ENCODE measurements at regions not wholly inside any gene's neighbourhood (a gene's known extent, or its start where the extent isn't known, plus 50 kb on each side); places are given as distances from the start of the nearest gene placed in this dataset.

DNA sequence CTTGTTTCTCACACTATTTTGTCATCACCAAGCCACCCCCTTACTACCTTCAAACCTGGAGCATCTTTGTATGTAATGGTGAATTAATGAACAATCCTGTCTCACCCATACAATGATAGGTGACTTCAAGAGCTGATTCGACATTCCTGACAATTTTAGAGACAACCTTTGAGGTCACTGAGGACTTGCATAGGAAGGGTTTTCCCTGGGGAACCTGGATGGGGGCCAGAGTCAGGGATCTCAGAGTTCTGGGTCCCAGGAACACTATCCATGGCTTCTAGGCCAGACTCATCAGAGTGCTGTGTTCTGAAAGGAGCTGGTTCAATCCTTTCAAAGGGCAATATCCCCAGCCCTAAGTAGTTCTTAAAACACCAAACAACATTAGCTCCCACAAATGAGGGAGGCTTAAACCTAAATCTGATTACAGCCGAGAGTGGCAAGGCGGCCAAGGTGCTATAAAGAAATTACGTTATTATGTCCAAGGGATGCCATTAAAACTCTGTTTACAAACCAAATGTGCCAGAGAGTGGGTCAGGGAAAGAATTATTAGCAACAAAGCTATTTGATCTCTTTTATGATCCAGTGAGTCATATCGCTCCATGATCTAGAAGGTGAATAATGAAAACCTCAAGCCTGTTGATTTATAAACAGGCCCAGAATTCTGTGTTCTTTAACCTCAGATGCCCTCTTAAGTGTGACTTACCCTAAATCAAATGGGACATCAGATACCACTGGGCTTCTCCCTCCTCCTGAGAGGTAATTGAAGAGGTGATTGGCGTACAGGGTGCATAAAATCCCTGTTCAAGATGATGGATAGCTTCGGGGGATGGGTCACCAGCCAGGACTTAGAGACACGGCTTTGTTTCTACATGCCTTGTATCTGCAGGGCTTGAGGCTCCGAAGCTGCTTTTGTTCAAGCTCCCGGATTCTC, 230.2 kb upstream of the TBX3 start:
- no peak for DNase-seq

DNA sequence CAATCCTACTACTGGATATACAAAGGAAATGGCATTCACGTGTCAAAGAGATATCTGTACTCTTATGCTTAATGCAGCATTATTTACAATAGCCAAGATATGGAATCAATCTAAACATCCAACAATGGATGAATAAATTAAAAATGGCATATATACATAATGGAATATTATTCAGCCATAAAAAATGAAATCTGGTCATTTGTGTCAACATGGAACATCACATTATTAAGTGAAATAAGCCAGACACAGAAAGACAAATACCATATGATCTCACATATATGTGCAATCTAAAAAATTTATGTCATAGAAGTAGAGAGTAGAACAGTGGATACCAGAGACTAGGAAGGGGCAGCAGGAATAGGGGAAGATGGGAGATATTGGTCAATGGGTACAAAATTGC, 228.8 kb upstream of the TBX3 start:
- DNase-seq: no peak

DNA sequence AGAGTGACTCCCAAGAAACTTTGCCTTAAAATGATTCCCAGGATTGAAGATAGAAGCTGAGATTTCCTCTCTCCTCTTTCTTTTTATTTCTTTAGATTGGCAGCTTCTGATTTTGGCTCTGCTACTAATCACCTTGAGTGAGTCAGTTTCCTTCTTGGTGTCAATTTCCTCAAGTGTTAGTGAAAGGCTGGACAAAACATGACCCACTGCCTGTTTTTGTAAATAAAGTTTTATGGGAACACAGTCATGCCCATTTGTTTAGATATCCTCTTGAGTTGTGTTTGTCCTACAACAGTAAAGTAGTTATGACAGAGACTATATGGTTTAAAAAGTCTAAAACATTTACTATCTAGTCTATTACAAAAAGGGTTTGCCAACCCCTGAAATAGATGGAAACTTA, 227.2 kb upstream of the TBX3 start:
- DNase-seq: no peak

DNA sequence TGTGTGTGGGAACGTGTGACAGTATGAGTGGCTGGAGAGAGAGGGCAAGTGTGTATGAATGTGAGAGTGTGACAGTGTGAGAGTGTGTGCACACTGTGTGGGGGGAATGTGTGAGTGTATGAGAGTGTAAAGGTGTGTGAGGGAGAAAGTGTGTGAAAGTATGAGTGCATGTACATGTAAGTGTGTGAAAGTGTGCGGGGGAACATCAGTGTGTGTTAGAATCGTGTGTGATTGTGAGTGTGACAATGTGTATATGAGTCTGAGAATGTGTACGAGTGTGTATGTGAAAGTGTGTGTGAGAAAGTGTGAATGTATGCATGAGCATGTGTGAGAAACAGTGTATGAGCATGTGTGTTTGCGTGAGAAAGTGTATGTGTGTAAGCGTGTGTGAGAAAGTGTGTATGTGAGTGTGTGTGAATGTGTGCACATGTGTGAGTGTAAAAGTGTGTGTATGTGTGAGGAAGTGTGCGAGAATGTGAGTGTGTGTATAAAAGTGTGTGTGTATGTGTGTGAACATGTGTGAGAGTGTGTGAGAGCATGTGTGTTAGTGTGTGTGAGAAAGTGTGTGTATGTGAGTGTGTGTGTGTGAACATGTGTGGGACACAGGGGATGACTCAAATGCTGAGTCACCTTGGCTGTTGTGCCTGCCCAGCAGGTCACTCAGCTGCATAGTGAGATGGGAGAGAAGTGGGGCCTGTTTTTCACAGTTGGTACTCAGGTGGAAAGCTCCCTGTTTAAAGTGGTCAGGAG, 220.5 kb upstream of the TBX3 start:
- DNase-seq: no peak

DNA sequence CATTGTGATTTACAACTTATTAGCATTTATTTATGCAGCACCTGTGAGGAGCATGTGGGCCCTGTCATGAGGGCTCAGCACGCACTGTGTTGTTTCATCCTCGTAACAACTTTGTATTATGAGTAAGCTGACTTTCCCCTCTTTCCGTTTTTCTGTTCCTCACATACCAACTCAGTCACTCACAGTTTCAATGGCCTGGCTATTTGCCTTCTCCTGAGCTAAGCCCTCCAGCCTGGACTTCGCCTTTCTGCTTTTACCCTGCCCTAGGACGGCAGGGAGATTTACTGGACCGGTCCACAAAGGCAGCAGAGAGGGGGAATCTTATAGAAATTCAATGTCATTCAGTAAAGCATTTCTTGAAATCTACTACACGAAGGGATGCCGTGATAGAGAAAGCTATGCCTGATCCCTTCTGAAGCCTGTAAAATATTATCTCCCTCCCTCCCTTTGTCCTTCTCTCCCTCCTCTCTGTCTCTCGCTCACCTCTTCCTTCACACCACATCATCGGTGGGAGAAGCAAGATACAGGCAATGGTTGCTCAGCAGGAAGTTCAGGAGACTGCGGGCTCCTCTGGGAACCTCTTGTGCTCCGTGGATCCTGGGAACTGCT, 219.2 kb upstream of the TBX3 start:
- no peak for DNase-seq

DNA sequence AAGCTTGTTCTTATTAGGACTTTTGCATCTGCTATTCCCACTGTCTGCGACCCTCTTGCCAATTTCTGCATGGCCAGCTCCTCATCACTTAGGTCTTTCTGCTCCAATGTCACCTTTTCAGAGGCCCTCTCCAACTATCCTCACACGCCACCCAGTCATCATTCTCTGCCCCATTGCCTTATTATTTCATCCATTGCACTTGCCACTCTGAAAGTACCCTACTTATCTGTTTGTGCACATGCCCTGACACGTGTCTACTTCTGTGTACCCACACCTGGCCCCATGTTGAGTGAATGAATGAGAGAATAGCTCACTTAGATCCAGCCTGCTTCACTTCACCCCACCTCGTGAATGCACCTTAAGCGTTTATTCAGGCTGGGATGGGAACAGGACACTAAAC, 218.7 kb upstream of the TBX3 start:
- no peak for DNase-seq

DNA sequence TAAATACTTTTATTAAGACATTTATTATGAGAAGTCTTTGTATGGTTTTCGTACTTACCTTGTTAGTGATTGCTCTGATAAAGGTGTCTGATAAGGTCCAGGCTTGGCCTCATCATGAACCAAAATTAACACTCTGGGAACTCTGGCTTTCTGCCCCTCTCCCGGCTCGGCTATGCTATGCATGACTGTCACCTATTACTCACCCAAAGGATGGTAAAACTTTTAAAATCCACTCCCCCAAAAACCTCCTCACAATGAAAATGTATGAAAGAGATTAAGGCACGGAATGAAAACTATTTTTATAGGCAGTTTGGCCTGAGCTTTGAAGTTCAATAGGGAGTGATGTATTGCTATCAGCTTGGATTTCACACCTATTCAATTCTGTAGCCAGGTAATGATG, 217.3 kb upstream of the TBX3 start:
- no peak for DNase-seq

DNA sequence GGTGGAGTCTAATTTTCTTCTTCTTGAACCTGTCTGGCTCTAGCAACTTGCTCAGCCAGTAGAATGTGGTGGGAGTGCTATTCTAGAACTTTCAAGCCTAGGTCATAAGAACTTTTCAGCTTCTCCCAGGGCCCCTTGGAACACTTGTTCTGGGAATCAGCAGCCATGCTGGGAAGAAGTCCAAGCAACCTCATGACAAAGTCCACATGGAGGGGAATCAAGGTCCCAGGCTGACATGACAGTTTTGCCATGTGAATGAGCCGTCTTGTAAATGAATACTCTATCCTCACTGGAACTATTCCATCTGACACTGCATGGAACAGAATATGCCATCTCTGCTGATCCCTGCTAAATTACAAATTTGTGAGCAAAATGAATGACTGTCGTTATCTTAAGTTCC, 214.2 kb upstream of the TBX3 start:
- no peak for DNase-seq

DNA sequence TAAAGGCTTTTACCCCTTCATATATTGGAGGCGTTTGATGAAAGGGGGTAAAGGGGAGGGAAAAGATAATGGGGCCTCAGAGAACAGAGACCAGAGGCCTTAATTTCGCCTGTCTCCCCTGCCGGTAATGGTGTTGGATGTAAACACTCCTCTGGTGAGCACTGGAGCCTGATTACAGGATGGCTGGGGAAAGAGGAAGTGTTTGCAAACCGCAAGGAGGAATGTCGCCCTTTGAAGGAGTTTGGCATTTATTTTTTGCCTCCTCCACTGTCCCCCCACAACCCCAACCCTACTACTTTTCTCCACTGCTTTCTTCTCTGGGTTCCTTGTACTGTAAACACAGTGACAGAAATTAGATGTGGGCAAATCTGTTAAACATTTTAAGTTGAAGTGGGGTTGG, 211.9 kb upstream of the TBX3 start:
- DNase-seq: no peak

DNA sequence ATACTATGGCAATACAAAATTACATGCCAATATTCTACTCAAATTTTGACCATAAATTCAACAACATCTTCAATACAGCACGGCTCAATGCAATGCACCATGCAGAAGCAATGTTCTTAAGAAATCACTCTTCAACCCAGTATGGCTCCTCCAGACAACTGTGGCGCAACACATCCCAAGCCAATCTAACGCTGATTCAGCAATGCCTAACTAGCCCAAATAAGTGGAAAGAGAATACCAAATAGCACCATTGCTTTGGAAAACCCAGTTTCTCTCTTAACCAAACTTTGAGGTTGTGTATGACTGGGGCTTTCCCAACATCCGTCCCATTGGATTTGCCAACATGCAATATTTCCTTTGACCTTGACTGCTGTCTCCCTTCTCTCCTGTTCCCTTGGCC, 211.1 kb upstream of the TBX3 start:
- no peak for DNase-seq

DNA sequence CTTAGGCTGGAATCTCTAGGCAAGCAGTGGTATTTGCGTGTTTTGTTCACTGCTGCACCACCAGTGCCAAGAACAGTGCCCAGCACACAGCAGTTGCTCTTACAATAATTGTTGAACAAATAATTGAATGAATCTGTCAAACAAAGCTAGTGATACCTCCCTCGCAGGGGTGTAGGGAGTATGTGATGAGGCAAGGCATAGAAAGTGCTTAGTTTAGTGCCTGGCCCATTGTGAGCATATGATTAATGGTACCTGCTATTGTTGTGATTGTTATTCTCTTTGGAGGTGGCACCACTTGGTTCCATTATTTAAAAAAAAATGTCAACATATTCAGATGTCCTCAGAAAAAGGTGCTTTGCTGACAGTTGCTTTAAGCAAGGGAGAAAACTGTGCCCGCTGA, 210.1 kb upstream of the TBX3 start:
- DNase-seq: no peak

DNA sequence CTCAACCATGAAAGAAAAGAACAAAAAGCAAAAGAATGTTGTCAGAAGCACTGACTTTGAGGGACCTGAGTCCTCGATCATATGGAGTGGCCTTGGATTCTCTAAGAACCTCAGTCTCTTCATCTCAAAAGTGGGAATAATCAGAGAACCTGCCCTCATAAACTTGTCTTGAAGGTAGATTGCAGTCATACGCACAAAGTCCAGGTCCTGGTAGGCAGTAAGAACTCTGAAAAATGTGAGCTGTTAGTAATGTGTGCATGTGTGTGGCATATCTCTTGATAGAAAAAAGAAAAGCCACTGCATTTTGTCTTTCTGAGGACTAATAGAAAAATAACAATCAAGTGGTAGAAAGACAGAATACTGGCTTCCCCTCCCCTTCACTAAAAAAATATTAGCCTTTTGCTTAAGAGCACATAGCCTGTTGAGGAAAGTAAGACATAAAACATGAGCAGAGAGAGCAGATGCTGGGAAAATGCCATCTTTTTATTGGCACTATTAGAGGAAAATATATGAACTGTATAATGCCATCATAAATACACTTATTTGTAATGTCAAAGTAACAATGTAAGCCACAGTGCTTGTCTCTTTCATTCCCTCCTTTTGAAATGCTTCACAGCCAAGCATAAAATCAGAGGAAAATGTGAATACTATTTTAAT, 205.1 kb upstream of the TBX3 start:
- no peak for DNase-seq

DNA sequence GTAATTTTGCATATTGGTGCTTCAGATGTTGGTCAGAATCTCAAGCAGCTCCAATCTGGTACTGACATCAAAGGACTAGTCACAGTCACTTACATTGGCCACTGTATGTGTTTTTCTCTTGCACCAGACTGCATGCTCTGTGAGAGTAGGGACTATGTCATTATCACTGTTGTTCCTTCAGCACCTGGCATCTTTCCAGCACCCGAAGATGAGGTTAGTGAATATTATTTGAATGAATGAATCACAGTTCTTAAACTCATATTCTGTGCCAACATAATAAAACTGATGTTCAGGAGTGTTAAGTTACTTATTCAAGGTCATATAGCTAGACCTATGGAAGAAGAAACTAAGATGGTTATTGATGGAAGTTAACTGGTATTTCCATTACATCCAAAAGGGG, 204.5 kb upstream of the TBX3 start:
- no peak for DNase-seq

DNA sequence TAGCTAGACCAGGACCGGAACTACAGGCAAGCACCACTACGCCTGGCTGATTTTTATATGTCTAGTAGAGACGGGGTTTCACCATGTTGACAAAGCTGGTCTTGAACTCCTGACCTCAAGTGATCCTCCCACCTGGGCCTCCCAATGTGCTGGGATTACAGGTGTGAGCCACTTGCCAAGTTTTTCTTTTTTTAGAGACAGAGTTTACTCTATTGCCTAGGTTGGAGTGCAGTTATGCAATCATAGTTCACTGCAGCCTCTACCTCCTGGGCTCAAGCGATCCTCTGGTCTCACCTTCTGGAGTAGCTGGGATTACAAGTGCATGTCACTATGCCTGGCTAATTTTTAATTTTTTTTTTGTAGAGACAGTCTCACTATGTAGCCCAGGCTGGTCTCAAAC, 201.5 kb upstream of the TBX3 start:
- no peak for DNase-seq

DNA sequence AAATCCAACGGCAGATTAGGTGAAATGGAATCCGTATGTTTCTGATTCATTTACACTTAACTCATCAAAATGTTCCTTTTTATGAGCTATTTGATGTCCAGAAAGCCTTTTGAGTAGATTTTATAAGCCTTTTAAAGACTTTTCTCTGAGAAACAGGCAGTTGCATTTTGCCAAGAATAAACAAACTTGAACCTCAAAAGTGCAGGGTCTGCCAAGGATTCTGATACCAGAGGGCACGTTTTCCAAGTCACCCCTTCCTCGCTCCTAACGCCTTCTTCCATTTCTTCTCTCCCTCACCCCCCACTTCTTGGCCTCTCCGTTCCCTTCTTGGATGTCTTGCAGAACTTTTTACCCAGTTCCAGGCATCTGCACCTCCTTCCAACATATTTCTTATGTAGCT, 200.6 kb upstream of the TBX3 start:
- DNase-seq: no peak

DNA sequence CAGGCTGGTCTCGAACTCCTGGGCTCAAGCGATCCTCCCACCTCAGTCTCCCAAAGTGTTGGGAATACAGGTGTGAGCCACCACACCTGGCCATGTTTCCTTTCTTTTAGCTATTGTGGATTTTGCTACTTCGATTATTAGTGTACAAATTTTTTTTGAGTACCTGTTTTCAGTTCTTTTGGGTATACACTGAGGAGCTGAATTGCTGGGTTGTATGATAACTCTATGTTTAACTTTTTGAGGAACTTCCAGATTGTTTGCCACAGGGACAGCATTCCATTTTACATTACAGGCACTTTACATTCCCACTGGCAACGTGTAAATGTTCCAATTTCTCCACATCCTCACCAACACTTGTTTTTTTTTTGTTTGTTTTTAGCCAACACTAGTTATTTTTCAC, 198.1 kb upstream of the TBX3 start:
- no peak for DNase-seq

DNA sequence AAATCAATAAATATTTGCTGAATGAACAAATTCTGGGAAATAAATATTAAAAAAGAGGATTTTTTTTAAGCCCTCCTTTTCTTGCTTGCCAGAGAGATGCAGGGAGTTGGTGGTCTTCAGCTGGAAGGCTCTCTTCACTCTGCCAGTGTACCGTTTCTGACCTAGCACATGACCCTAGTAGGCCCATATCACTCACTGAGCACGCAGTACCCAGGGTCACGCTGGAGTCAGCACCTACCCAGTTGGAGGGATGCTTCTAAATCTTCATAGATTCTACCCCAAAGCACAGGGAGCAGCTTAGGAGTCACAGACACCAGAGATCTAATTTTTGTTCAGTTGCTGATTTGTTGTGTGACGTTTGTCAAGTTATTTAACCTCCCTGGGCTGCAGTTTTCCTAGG, 195.4 kb upstream of the TBX3 start:
- DNase-seq: no peak

DNA sequence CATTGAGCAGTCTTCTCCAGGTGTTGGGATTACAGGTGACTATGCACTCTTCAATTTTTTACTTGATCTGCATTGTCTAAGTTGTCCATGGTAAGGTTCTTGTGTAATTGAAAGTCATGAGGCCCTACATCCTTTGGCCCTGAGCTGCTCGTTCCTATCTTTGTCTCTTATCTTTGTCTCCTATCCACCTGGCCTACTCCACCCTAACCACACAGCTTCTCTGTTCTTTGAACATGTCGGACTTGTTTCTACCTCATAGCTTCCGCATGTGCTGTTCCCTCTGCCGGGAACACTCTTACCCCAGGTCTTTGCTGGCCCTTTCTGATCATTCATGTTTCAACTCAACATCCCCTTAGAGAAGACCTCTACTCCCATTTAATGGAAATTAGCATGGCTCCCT, 194.8 kb upstream of the TBX3 start:
- no peak for DNase-seq

DNA sequence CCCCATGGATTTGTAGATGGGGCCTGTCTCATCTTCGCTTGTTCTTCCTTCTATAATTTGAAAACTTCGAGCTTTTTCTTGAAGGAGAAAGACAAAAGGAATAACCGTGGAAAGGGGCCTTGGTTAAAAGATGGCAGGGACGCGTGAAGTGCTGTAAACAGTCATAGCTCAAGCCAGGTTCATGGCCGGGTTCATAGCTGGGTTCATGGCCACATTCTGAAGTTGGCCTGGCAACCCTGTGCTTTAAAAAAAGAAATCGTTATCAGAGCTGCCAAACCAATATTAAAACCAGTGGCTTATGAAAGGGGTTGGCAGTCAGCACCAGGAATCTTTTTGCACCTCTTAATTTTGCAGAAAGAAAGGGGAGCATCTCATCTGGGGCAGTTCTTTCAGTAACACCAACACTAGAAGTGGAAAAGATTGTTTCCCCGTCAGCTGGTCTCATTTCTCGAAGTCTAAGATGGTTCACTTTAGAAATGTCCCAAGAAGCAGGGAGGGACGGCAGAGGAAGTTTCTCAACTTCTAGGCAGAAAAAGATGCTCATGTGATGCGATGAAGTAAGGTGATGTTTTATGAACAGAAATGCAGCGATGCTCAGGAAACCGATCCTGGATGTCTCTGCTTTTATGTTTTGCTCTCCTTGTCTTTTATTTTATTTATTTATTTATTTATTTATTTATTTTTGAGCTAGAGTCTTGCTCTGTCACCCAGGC, 193.1 kb upstream of the TBX3 start:
- DNase-seq: no peak

DNA sequence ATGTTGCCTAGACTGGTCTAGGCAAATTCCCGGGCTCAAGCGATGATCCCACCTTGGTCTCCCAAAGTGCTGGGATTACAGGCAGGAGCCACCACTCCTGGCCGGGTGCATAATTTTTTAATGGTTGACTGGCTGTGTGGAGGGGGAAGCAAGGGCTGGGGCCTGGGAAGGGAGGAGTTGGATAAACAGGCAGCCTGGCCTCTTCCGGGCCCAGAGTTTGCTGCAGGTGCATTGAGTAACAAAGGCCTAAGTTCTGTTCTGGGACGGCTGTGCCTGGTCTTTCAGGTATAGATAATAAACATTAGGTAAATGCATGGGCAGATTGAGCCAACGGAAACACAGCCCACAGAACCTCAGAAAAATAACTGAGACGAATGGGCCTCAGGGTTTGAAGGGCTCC, 191.3 kb upstream of the TBX3 start:
- DNase-seq: no peak

DNA sequence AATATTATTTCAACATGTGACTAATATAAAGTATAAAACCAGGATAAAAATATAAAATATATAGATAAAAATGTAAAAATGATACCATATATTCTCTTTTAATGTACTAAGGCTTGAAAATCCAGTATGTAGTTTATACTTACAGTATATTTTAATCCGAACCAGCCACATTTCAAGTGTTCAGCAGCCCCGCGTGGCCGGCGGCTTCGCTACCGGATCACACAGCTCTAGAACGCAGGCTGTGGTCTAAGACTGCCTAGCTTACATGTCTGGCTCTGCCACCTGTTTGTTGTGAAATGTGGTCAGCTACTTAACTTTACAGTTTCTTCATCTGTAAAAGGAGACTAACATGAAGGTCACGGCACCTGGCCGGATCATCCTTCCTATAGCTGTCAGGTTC, 189.7 kb upstream of the TBX3 start:
- no peak for DNase-seq

DNA sequence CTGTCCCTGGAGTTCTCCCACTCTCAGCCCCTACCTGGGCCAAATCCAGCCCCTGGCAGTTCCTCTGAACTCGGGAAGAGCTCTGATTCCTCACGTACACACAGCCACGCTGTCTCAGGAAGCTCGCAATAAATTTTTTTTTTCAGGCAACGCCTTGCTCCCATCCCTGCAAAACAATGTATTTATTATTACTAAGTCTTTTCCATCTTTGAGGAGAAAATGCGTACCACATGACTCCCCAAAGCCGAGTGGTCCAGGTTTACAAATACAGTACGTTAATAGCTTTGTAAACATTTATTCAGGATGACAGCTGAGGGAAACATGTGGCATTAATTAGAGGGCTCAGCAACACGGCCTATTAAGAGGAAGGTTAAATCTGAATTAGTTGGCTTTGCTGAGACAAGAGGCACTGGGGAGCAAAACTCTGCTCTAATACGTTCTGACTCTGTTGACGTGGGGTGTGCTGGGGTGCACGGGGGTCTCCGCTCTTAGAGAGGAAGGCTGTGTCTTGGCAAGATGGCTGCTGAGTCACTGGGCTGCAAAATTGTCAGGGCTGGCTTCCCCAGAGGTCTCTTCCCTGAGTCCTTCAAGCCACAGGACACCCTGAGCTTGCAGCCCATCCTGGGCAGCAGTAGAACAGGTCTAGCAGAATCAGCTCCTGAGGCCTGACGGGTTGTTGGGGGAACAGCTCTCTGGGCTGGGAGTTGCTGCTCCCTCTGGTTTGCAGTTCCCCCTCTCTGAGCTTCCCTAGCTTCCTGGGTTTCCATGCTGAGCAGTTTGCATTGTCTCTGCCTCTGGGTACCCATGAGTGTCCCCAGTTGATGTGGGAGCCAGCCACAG, 185.2 kb upstream of the TBX3 start:
- DNase-seq: no peak

Data from GOT3 (cell line).